Right lobe of liver (tissue), 4 donors: ENCODE measurements at regions not wholly inside any gene's neighbourhood (a gene's known extent, or its start where the extent isn't known, plus 50 kb on each side); places are given as distances from the start of the nearest gene placed in this dataset.

Experiments used
- CTCF ChIP-seq, 4 donors: fragments of 200-600 bp in 3 of 4; fragments of 450-650 bp in 1 of 4; IDR thresholded peaks; one replicate each; pipeline versions ENCODE4 v1.5.1 to v1.8.0; 2016 to 2022; ENCODE audit warnings: antibody characterized with exemption in 4 of 4, mild to moderate bottlenecking in 2 of 4
- POLR2A ChIP-seq: fragments of 450-650 bp; IDR thresholded peaks from one replicate; pipeline ENCODE4 v1.6.1; 2017; ENCODE audit warnings: antibody characterized with exemption, mild to moderate bottlenecking
- donor health status: DM: no; HTN: no; CAD: no.
- donor health status: DM: no; HTN: no; CAD: no.
- donor health status: DM: no; HTN: yes; CAD: no.

GRCh38 chr10:131677671-131678070, 223.1 kb upstream of the PPP2R2D start:
- TF ChIP-seq CTCF (IDR thresholded peaks at IDR 0.05) (no peak), POLR2A (no peak)
